HCT116 (cell line): ENCODE measurements at regions not wholly inside any gene's neighbourhood (a gene's known extent, or its start where the extent isn't known, plus 50 kb on each side); places are given as distances from the start of the nearest gene placed in this dataset.

Experiments
- ATAC-seq: fragments of 200-7000 bp; cut with Tn5 transposase; 2 replicates; pipeline ENCODE4 v1.9.1; 2020; ENCODE audit warnings: mild to moderate bottlenecking, moderate library complexity
- BruUV-seq: library from RNA; stranded (reverse); fragments of 400-500 nt; replicated peaks from 2 replicates; lab custom pipeline; 2021; lab: Mats Ljungman, UMichigan
- CTCF ChIA-PET: fragments of 300-600 bp; sonication (Branson Sonifier 250); formaldehyde crosslinking; loops from one replicate; lab custom pipeline; 2021; ENCODE audit warnings: antibody characterized with exemption; lab: Charles Lee
- POLR2A ChIA-PET: fragments of 300-600, 350-600 bp; sonication (Branson Sonifier 250); formaldehyde crosslinking; loops from one replicate; lab custom pipeline; 2021; ENCODE audit warnings: antibody characterized with exemption; lab: Charles Lee
- RAD21 ChIA-PET, 2 experiments: fragments of 300-600 bp; sonication (Branson Sonifier 250); formaldehyde crosslinking; loops; one replicate each; lab custom pipeline; 2023; ENCODE audit warnings: low total read pairs in 2 of 2; ENCODE audit not compliant: uncharacterized antibody in 2 of 2, unreplicated experiment in 2 of 2, low non-redundant PET in 1 of 2; lab: Charles Lee
- DNase-seq: peaks from one replicate; pipeline ENCODE4 v3.0.0-alpha.2; 2010; ENCODE audit warnings: low read depth, low spot score
- H2AFZ ChIP-seq: fragments of 200-600 bp; shearing (Covaris generic), sonication (generic); 2 replicates; pipeline ENCODE4 v1.6.1; 2017; ENCODE audit warnings: low read depth, mixed run types, mixed read lengths, antibody characterized with exemption, low read length; ENCODE audit not compliant: poor library complexity, severe bottlenecking
- H3K27ac ChIP-seq: 2 replicates; pipeline ENCODE4 v1.5.1; 2012; ENCODE audit warnings: low read depth, low read length
- H3K27me3 ChIP-seq: fragments of 200-600 bp; sonication (generic); 2 replicates; pipeline ENCODE4 v1.6.1; 2016; ENCODE audit warnings: mixed run types, low read length, mixed read lengths; ENCODE audit not compliant: insufficient read depth
- H3K36me3 ChIP-seq, 2 experiments: fragments of 200-500 bp in 1 of 2; fragments of 200-600 bp in 1 of 2; sonication (Bioruptor generic) in 1 of 2; sonication (generic) in 1 of 2; 2 replicates each; pipeline versions ENCODE4 v1.5.1 to v1.6.1; 2014 to 2016; ENCODE audit warnings: low read length in 2 of 2, inconsistent platforms in 1 of 2, mixed read lengths in 1 of 2, mixed run types in 1 of 2; ENCODE audit not compliant: insufficient read depth in 2 of 2, control insufficient read depth in 1 of 2
- H3K4me1 ChIP-seq, 2 experiments: fragments of 200-600 bp in 1 of 2; sonication (generic) in 1 of 2; 2 replicates each; pipeline versions ENCODE4 v1.5.1 to v1.6.1; 2012 to 2017; ENCODE audit warnings: low read length in 2 of 2, inconsistent platforms in 1 of 2, mild to moderate bottlenecking in 1 of 2, mixed read lengths in 1 of 2, mixed run types in 1 of 2, moderate library complexity in 1 of 2; ENCODE audit not compliant: insufficient read depth in 2 of 2, control insufficient read depth in 1 of 2
- H3K4me2 ChIP-seq: fragments of 200-600 bp; sonication (generic); 2 replicates; pipeline ENCODE4 v1.6.1; 2017; ENCODE audit warnings: mixed run types, low read length, mixed read lengths
- H3K4me3 ChIP-seq, 2 experiments: fragments of 200-600 bp in 1 of 2; sonication (generic) in 1 of 2; replicated peaks in 1 of 2; 2 replicates each; pipeline ENCODE4 v1.5.1; 2011 to 2016; ENCODE audit warnings: low read length in 2 of 2, control low read depth in 1 of 2, low read depth in 1 of 2, mild to moderate bottlenecking in 1 of 2, mixed read lengths in 1 of 2, mixed run types in 1 of 2
- H3K79me2 ChIP-seq: fragments of 200-600 bp; sonication (generic); 2 replicates; pipeline ENCODE4 v1.6.1; 2017; ENCODE audit warnings: mild to moderate bottlenecking, mixed run types, low read length, moderate library complexity, mixed read lengths; ENCODE audit not compliant: insufficient read depth
- H3K9ac ChIP-seq: fragments of 200-600 bp; sonication (generic); 2 replicates; pipeline ENCODE4 v1.6.1; 2016; ENCODE audit warnings: low read length, mixed read lengths
- H3K9me2 ChIP-seq: fragments of 200-600 bp; sonication (generic), shearing (Covaris generic); 2 replicates; pipeline ENCODE4 v1.6.1; 2017; ENCODE audit warnings: mixed run types, mild to moderate bottlenecking, moderate library complexity; ENCODE audit not compliant: insufficient read depth
- H3K9me3 ChIP-seq, 2 experiments: fragments of 200-500 bp in 1 of 2; fragments of 200-600 bp in 1 of 2; sonication (Bioruptor generic) in 1 of 2; sonication (generic) in 1 of 2; 2 replicates each; pipeline ENCODE4 v1.6.1; 2014 to 2017; ENCODE audit warnings: low read length in 2 of 2, mixed read lengths in 2 of 2, inconsistent platforms in 1 of 2, low read depth in 1 of 2, mild to moderate bottlenecking in 1 of 2, mixed run types in 1 of 2, moderate library complexity in 1 of 2; ENCODE audit not compliant: control insufficient read depth in 1 of 2, insufficient read depth in 1 of 2
- H4K20me1 ChIP-seq: fragments of 200-600 bp; sonication (generic), shearing (Covaris generic); 2 replicates; pipeline ENCODE4 v1.6.1; 2017; ENCODE audit warnings: mixed run types, mild to moderate bottlenecking, moderate library complexity; ENCODE audit not compliant: insufficient read depth
- CTCF ChIP-seq, 3 experiments: fragments of 200-600 bp in 1 of 3; sonication (generic) in 1 of 3; IDR thresholded peaks in 2 of 3; conservative IDR thresholded peaks in 1 of 3; 2 replicates each; pipeline ENCODE4 v1.5.1; 2012 to 2017; ENCODE audit warnings: low read depth in 2 of 3, low read length in 2 of 3, antibody characterized with exemption in 1 of 3, borderline replicate concordance in 1 of 3, control low read depth in 1 of 3, mild to moderate bottlenecking in 1 of 3, mixed read lengths in 1 of 3, mixed run types in 1 of 3, moderate library complexity in 1 of 3; ENCODE audit not compliant: insufficient read depth in 1 of 3
- EGR1 ChIP-seq: IDR thresholded peaks from 2 replicates; pipeline ENCODE4 v1.6.1; 2012; ENCODE audit warnings: low read depth
- ELF1 ChIP-seq: IDR thresholded peaks from 2 replicates; pipeline ENCODE4 v1.6.1; 2012; ENCODE audit warnings: low read depth, borderline replicate concordance
- EZH2 ChIP-seq: fragments of 200-600 bp; sonication (generic); IDR thresholded peaks from 2 replicates; pipeline ENCODE4 v1.6.1; 2017; ENCODE audit warnings: antibody characterized with exemption, mixed run types
- RAD21 ChIP-seq: IDR thresholded peaks from 2 replicates; pipeline ENCODE4 v1.6.1; 2012; ENCODE audit warnings: low read depth, mild to moderate bottlenecking
- SIN3A ChIP-seq: IDR thresholded peaks from 2 replicates; pipeline ENCODE4 v1.6.1; 2012; ENCODE audit warnings: low read depth
- SP1 ChIP-seq: IDR thresholded peaks from 2 replicates; pipeline ENCODE4 v1.6.1; 2012; ENCODE audit warnings: low read depth
- ZBTB33 ChIP-seq: IDR thresholded peaks from 2 replicates; pipeline ENCODE4 v1.6.1; 2011; ENCODE audit warnings: mild to moderate bottlenecking, low read length, moderate library complexity; ENCODE audit not compliant: insufficient replicate concordance; ENCODE audit errors: extremely low read depth
- ZFX ChIP-seq: fragments of 450-650 bp; IDR thresholded peaks from 2 replicates; pipeline ENCODE4 v1.6.1; 2017
- ZNF274 ChIP-seq: fragments of 200-500 bp; sonication (Bioruptor generic); IDR thresholded peaks from 2 replicates; pipeline ENCODE4 v1.6.1; 2014; ENCODE audit warnings: mild to moderate bottlenecking, low read depth, low read length, inconsistent platforms
- intact Hi-C: fragments of 100-400 bp; cut with micrococcal nuclease; formaldehyde crosslinking; loops from 2 replicates; pipeline ENCODE4 v1.10.0; 2022

GRCh38 chr1:192070213-192070612 is 88.0 kb upstream of the RGS18 start:
- RAD21 ChIA-PET = no interaction called here
- Histone ChIP-seq H3K36me3 (no peaks in the 10 kb centered on the region), H3K9ac (no peak overlapping the region), H3K4me2 (no peak overlapping the region), H3K4me1 (no peaks in the 10 kb centered on the region), H4K20me1 (no peaks in the 10 kb centered on the region), H3K4me3 (no peak overlapping the region), H3K9me3 (no peaks in the 10 kb centered on the region), H3K79me2 (no peaks in the 10 kb centered on the region), H3K9me2 (no peaks in the 10 kb centered on the region), H3K27me3 (no peaks in the 10 kb centered on the region)
- ATAC-seq = no peak
- CTCF ChIA-PET = no interaction called here
- no peak for DNase-seq
- POLR2A ChIA-PET = no interaction called here
- intact Hi-C loops = no loop called here
- BruUV-seq = no TSS peak
- no peak for TF ChIP-seq EGR1
- no peak for TF ChIP-seq ELF1
- TF ChIP-seq CTCF (IDR thresholded peaks at IDR 0.05 in 2 of 3, conservative IDR thresholded peaks at IDR 0.05 in 1 of 3; ENCODE audit: borderline replicate concordance in 1 of 3, insufficient read depth in 1 of 3, low read depth in 2 of 3, low read length in 2 of 3) = no peak
- no peak for TF ChIP-seq RAD21
- no peak for TF ChIP-seq EZH2
- TF ChIP-seq ZBTB33 = no peak
- TF ChIP-seq ZFX = no peak
- no peak for TF ChIP-seq SIN3A
- no peak for TF ChIP-seq ZNF274
- no peak for TF ChIP-seq SP1
- TF ChIP-seq, all 23 proteins: peak for 0
- no peak overlapping the region for H2AFZ ChIP-seq
- H3K27ac ChIP-seq = no peak overlapping the region
